Activated T-helper 2 cell treated with anti-CD3 and anti-CD28 coated beads, Interferon-gamma antibody, Interleukin-2, Interleukin-4, amounts not matched to agents 10 μg/mL and 5 μg/mL and 100 μg/mL, durations not matched to agents 14 hours and 24 hours and 36 hours (primary cell): ENCODE measurements at regions not wholly inside any gene's neighbourhood (a gene's known extent, or its start where the extent isn't known, plus 50 kb on each side); places are given as distances from the start of the nearest gene placed in this dataset.
"Not testable (repeated sequence)": the region's sequence is repeated elsewhere in the genome, so short reads cannot be mapped to it uniquely, and the experiment has no call there.

ENCODE experiments used
- DNase-seq: peaks from one replicate; pipeline ENCODE4 v3.0.0; 2021; ENCODE audit warnings: low spot score
- H3K27ac Mint-ChIP-seq: one replicate; pipeline ENCODE4 v1.8.0; 2021; ENCODE audit warnings: mixed read lengths
- H3K27me3 Mint-ChIP-seq: one replicate; pipeline ENCODE4 v1.8.0; 2021; ENCODE audit warnings: low read depth, mixed read lengths
- H3K36me3 Mint-ChIP-seq: one replicate; pipeline ENCODE4 v1.8.0; 2021; ENCODE audit warnings: low read depth, mixed read lengths
- H3K4me1 Mint-ChIP-seq: one replicate; pipeline ENCODE4 v1.8.0; 2021; ENCODE audit warnings: low read depth, mixed read lengths
- H3K4me3 Mint-ChIP-seq: one replicate; pipeline ENCODE4 v1.8.0; 2021; ENCODE audit warnings: low read depth, mild to moderate bottlenecking, moderate library complexity, mixed read lengths
- H3K9me3 Mint-ChIP-seq: one replicate; pipeline ENCODE4 v1.8.0; 2021; ENCODE audit warnings: mixed read lengths
- intact Hi-C: fragments of 100-400 bp; cut with micrococcal nuclease; formaldehyde crosslinking; loops from one replicate; pipeline ENCODE4 v1.15.1; 2023

GRCh38 chr20:41748756-41749582, 130.8 kb upstream of the CHD6 start:
- DNase-seq, result no peak
- no peaks in the 10 kb centered on the region for H3K9me3 Mint-ChIP-seq
- H3K27ac Mint-ChIP-seq, result no peak overlapping the region
- H3K4me1 Mint-ChIP-seq, result no peaks in the 10 kb centered on the region
- intact Hi-C loops, result no loop called here
- H3K4me3 Mint-ChIP-seq, result no peak overlapping the region
- peaks cover 8% of the 10 kb centered on the region for H3K27me3 Mint-ChIP-seq
- H3K36me3 Mint-ChIP-seq, result no peaks in the 10 kb centered on the region

GRCh38 chr20:41748051-41748450, 129.9 kb upstream of the CHD6 start:
- Mint-ChIP-seq H3K4me3 (no peak overlapping the region), H3K36me3 (no peaks in the 10 kb centered on the region), H3K27ac (no peak overlapping the region), H3K4me1 (no peaks in the 10 kb centered on the region), H3K27me3 (peaks cover 8% of the 10 kb centered on the region), H3K9me3 (no peaks in the 10 kb centered on the region)
- no peak for DNase-seq
- intact Hi-C loops, result no loop called here

- intact Hi-C loops, result no loop called here
- Mint-ChIP-seq H3K4me3 (no peak overlapping the region), H3K27me3 (peaks cover 8% of the 10 kb centered on the region), H3K36me3 (no peaks in the 10 kb centered on the region), H3K27ac (no peak overlapping the region), H3K9me3 (no peaks in the 10 kb centered on the region), H3K4me1 (no peaks in the 10 kb centered on the region)
- no peak for DNase-seq
Observed at GRCh38 chr20:41747226-41747625, 129.0 kb upstream of the CHD6 start.

GRCh38 chr20:41746635-41747034, 128.5 kb upstream of the CHD6 start:
- no peaks in the 10 kb centered on the region for H3K9me3 Mint-ChIP-seq
- peaks cover 8% of the 10 kb centered on the region for H3K27me3 Mint-ChIP-seq
- no peaks in the 10 kb centered on the region for H3K36me3 Mint-ChIP-seq
- intact Hi-C loops, result no loop called here
- no peak for DNase-seq
- H3K4me1 Mint-ChIP-seq, result no peaks in the 10 kb centered on the region
- H3K4me3 Mint-ChIP-seq, result no peak overlapping the region
- no peak overlapping the region for H3K27ac Mint-ChIP-seq

GRCh38 chr20:41738604-41739206, 120.5 kb upstream of the CHD6 start:
- no peak overlapping the region for H3K27ac Mint-ChIP-seq
- H3K9me3 Mint-ChIP-seq, result no peaks in the 10 kb centered on the region
- no peaks in the 10 kb centered on the region for H3K4me1 Mint-ChIP-seq
- no peaks in the 10 kb centered on the region for H3K36me3 Mint-ChIP-seq
- intact Hi-C loops, result loop anchor here (5.0 to 10.0 kb wide), 2 partner anchors 796 to 1449 kb away; partner anchors contain the start of gene PTPRT
- DNase-seq, result no peak
- H3K27me3 Mint-ChIP-seq, result no peaks in the 10 kb centered on the region
- H3K4me3 Mint-ChIP-seq, result no peak overlapping the region

- Mint-ChIP-seq H3K9me3 (no peaks in the 10 kb centered on the region), H3K27me3 (no peaks in the 10 kb centered on the region), H3K36me3 (no peaks in the 10 kb centered on the region), H3K4me3 (no peak overlapping the region), H3K4me1 (no peaks in the 10 kb centered on the region), H3K27ac (no peak overlapping the region)
- intact Hi-C loops, result loop anchor here (5.0 to 10.0 kb wide), 2 partner anchors 799 to 1451 kb away; partner anchors contain the start of gene PTPRT
- no peak for DNase-seq
Observed at GRCh38 chr20:41735949-41736348, 117.8 kb upstream of the CHD6 start.

- Mint-ChIP-seq H3K4me1 (no peaks in the 10 kb centered on the region), H3K36me3 (no peaks in the 10 kb centered on the region), H3K27me3 (no peaks in the 10 kb centered on the region), H3K27ac (no peak overlapping the region), H3K4me3 (no peak overlapping the region), H3K9me3 (no peaks in the 10 kb centered on the region)
- intact Hi-C loops, result loop anchor here (10.0 kb wide), 1 partner anchor 800 kb away; no protein-coding TSS in a partner anchor
- DNase-seq, result no peak
Observed at GRCh38 chr20:41734506-41734945, 116.3 kb upstream of the CHD6 start.

- Mint-ChIP-seq H3K27me3 (no peaks in the 10 kb centered on the region), H3K4me1 (no peaks in the 10 kb centered on the region), H3K9me3 (no peaks in the 10 kb centered on the region), H3K27ac (no peak overlapping the region), H3K4me3 (no peak overlapping the region), H3K36me3 (no peaks in the 10 kb centered on the region)
- intact Hi-C loops, result loop anchor here (10.0 kb wide), 1 partner anchor 802 kb away; no protein-coding TSS in a partner anchor
- DNase-seq, result no peak
Observed at GRCh38 chr20:41733151-41733550, 115.0 kb upstream of the CHD6 start.

- DNase-seq, H3K27ac Mint-ChIP-seq, H3K36me3 Mint-ChIP-seq, H3K27me3 Mint-ChIP-seq, H3K4me3 Mint-ChIP-seq, H3K9me3 Mint-ChIP-seq, H3K4me1 Mint-ChIP-seq: not testable (repeated sequence)
- intact Hi-C loops, result loop anchor here (10.0 kb wide), 1 partner anchor 804 kb away; no protein-coding TSS in a partner anchor
Observed at GRCh38 chr20:41731198-41731597, 113.0 kb upstream of the CHD6 start.

GRCh38 chr20:41727681-41728080, 109.5 kb upstream of the CHD6 start:
- H3K27ac Mint-ChIP-seq, H3K4me1 Mint-ChIP-seq: not testable (repeated sequence)

GRCh38 chr20:41726727-41727126, 108.5 kb upstream of the CHD6 start:
- H3K9me3 Mint-ChIP-seq, result peaks cover 4% of the 10 kb centered on the region
- no peaks in the 10 kb centered on the region for H3K4me1 Mint-ChIP-seq
- H3K4me3 Mint-ChIP-seq, result no peak overlapping the region
- intact Hi-C loops, result no loop called here
- H3K27me3 Mint-ChIP-seq, result no peaks in the 10 kb centered on the region
- DNase-seq, result no peak
- no peaks in the 10 kb centered on the region for H3K36me3 Mint-ChIP-seq
- H3K27ac Mint-ChIP-seq, result no peak overlapping the region

More at GRCh38 chr20:41727681-41728080, 109.5 kb upstream of the CHD6 start:
- H3K4me3 Mint-ChIP-seq, H3K36me3 Mint-ChIP-seq, intact Hi-C loops, H3K9me3 Mint-ChIP-seq, H3K27me3 Mint-ChIP-seq, DNase-seq: not testable (repeated sequence)

GRCh38 chr20:41719151-41719550, 101.0 kb upstream of the CHD6 start:
- H3K4me3 Mint-ChIP-seq, result no peak overlapping the region
- H3K36me3 Mint-ChIP-seq, result no peaks in the 10 kb centered on the region
- no peaks in the 10 kb centered on the region for H3K4me1 Mint-ChIP-seq
- H3K9me3 Mint-ChIP-seq, result no peaks in the 10 kb centered on the region
- intact Hi-C loops, result no loop called here
- no peaks in the 10 kb centered on the region for H3K27me3 Mint-ChIP-seq
- H3K27ac Mint-ChIP-seq, result no peak overlapping the region
- DNase-seq, result no peak

GRCh38 chr20:41717483-41717882, 99.3 kb upstream of the CHD6 start:
- Mint-ChIP-seq H3K27ac (no peak overlapping the region), H3K4me3 (no peak overlapping the region), H3K36me3 (no peaks in the 10 kb centered on the region), H3K9me3 (no peaks in the 10 kb centered on the region), H3K27me3 (no peaks in the 10 kb centered on the region), H3K4me1 (no peaks in the 10 kb centered on the region)
- intact Hi-C loops, result no loop called here
- no peak for DNase-seq
